Ectodermal cell (in vitro differentiated cells): ENCODE measurements at regions not wholly inside any gene's neighbourhood (a gene's known extent, or its start where the extent isn't known, plus 50 kb on each side); places are given as distances from the start of the nearest gene placed in this dataset.

Experiments
- H3K27ac ChIP-seq: 2 replicates; pipeline ENCODE4 v1.7.0; 2013; ENCODE audit warnings: mild to moderate bottlenecking, low read depth, low read length; ENCODE audit not compliant: insufficient read depth, poor library complexity, severe bottlenecking
- H3K27me3 ChIP-seq: 2 replicates; pipeline ENCODE4 v1.7.0; 2013; ENCODE audit warnings: mild to moderate bottlenecking, low read length; ENCODE audit not compliant: insufficient read depth, control insufficient read depth, poor library complexity, severe bottlenecking
- H3K36me3 ChIP-seq: one replicate; pipeline ENCODE4 v1.7.0; 2013; ENCODE audit warnings: low read length; ENCODE audit not compliant: control insufficient read depth, insufficient read depth
- H3K4me1 ChIP-seq: one replicate; pipeline ENCODE4 v1.7.0; 2013; ENCODE audit warnings: low read length; ENCODE audit not compliant: control insufficient read depth, insufficient read depth
- H3K4me3 ChIP-seq: 2 replicates; pipeline ENCODE4 v1.7.0; 2013; ENCODE audit warnings: low read depth, low read length, control low read depth; ENCODE audit not compliant: insufficient read depth
- H3K9me3 ChIP-seq: 2 replicates; pipeline ENCODE4 v1.7.0; 2013; ENCODE audit warnings: mild to moderate bottlenecking, low read length, moderate library complexity; ENCODE audit not compliant: control insufficient read depth
- WGBS, 2 experiments: methylation state at CpG; one replicate each; pipeline ENCODE4 v1.1.7; 2013; ENCODE audit warnings: missing lambda C conversion rate in 2 of 2; 5-methylcytosine and 5-hydroxymethylcytosine counted together

GRCh38 chr6:133160536-133160935 lies 80.6 kb upstream of the EYA4 start:
- H3K9me3 ChIP-seq, result no peaks in the 10 kb centered on the region
- no peak overlapping the region for H3K27ac ChIP-seq
- no peaks in the 10 kb centered on the region for H3K4me1 ChIP-seq
- H3K4me3 ChIP-seq, result no peak overlapping the region
- H3K36me3 ChIP-seq, result no peaks in the 10 kb centered on the region
- WGBS, 2 experiments, result 91% methylated on average over 2 of the region's 2 CpGs
- no peaks in the 10 kb centered on the region for H3K27me3 ChIP-seq

- H3K27me3 ChIP-seq, result no peaks in the 10 kb centered on the region
- no peaks in the 10 kb centered on the region for H3K9me3 ChIP-seq
- H3K36me3 ChIP-seq, result no peaks in the 10 kb centered on the region
- H3K27ac ChIP-seq, result no peak overlapping the region
- H3K4me3 ChIP-seq, result no peak overlapping the region
- no peaks in the 10 kb centered on the region for H3K4me1 ChIP-seq
Measured at GRCh38 chr6:133165235-133165634, 75.9 kb upstream of the EYA4 start.

GRCh38 chr6:133166766-133167165 lies 74.4 kb upstream of the EYA4 start:
- Histone ChIP-seq H3K36me3 (no peaks in the 10 kb centered on the region), H3K27me3 (no peaks in the 10 kb centered on the region), H3K27ac (no peak overlapping the region), H3K4me3 (no peak overlapping the region), H3K9me3 (no peaks in the 10 kb centered on the region), H3K4me1 (no peaks in the 10 kb centered on the region)
- WGBS, 2 experiments, result 93 to 94% methylated on average over 4 of the region's 4 CpGs

GRCh38 chr6:133169901-133170300 lies 71.3 kb upstream of the EYA4 start:
- H3K4me3 ChIP-seq, result no peak overlapping the region
- H3K27me3 ChIP-seq, result no peaks in the 10 kb centered on the region
- no peaks in the 10 kb centered on the region for H3K4me1 ChIP-seq
- H3K9me3 ChIP-seq, result peaks cover 2% of the 10 kb centered on the region
- H3K27ac ChIP-seq, result no peak overlapping the region
- H3K36me3 ChIP-seq, result no peaks in the 10 kb centered on the region
- 90 to 100% methylated on average over 1 of the region's 1 CpG for WGBS, 2 experiments

DNA sequence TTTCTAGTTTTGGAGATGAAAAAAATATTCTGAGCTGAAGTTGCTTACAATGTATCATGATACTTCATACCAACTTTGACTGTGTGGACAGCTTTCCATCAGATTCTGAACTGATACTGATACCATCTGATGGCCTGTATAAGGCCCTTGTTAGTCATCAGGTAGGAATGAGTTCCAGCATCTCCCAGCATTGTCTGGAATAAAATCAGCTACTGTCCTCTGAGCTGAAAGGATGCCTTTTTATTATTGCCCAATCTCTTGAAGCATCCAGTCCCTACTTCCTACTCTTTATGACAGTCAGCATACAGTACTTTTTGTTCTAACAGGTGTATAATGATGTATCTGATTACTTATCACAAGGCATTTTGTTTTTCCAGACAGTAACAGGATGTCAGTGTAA lies 70.6 kb upstream of the EYA4 start:
- H3K27me3 ChIP-seq, result no peaks in the 10 kb centered on the region
- H3K27ac ChIP-seq, result no peak overlapping the region
- no peaks in the 10 kb centered on the region for H3K36me3 ChIP-seq
- peaks cover 2% of the 10 kb centered on the region for H3K9me3 ChIP-seq
- H3K4me3 ChIP-seq, result no peak overlapping the region
- H3K4me1 ChIP-seq, result no peaks in the 10 kb centered on the region

DNA sequence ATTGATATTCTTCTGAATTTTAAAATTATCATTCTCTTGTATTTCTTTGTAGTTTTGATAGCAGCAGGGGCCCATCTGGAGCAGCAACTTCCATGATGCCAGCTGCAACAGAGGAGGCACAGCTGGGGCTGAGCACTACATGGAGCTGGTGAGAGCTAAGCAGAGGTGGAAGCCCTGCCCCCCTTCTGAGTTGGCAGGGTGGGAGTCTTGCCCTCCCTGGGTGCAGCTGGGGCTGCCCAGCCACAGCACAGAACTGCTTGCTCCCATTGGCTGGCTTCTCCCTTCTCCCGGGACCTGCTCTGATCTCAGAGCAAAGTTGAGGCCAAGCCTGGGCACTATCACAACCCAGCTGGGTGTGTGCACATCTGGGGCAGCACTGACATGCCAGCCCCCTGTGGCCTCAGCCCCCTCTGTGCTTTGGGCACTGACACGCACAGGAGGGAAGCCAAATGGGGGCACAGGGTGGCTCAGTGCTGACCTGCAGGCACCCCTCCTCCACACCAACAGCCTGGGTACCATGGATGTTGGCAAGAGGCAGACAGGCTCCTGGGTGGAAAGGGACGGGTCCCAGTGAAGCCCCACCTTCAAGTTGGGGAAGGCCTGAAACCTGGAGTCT lies 69.1 kb upstream of the EYA4 start:
- no peak overlapping the region for H3K4me3 ChIP-seq
- H3K27me3 ChIP-seq, result no peaks in the 10 kb centered on the region

GRCh38 chr6:133173276-133173675 lies 67.9 kb upstream of the EYA4 start:
- H3K4me1 ChIP-seq, result no peaks in the 10 kb centered on the region
- H3K36me3 ChIP-seq, result no peaks in the 10 kb centered on the region
- H3K9me3 ChIP-seq, result peaks cover 2% of the 10 kb centered on the region
- H3K27me3 ChIP-seq, result no peaks in the 10 kb centered on the region
- 87 to 95% methylated on average over 4 of the region's 4 CpGs for WGBS, 2 experiments
- H3K4me3 ChIP-seq, result no peak overlapping the region
- no peak overlapping the region for H3K27ac ChIP-seq

More for the DNA sequence above, 69.1 kb upstream of the EYA4 start:
- 59 to 64% methylated on average over 3 of the region's 3 CpGs for WGBS, 2 experiments
- no peak overlapping the region for H3K27ac ChIP-seq
- H3K36me3 ChIP-seq, result no peaks in the 10 kb centered on the region
- peaks cover 2% of the 10 kb centered on the region for H3K9me3 ChIP-seq
- no peaks in the 10 kb centered on the region for H3K4me1 ChIP-seq

DNA sequence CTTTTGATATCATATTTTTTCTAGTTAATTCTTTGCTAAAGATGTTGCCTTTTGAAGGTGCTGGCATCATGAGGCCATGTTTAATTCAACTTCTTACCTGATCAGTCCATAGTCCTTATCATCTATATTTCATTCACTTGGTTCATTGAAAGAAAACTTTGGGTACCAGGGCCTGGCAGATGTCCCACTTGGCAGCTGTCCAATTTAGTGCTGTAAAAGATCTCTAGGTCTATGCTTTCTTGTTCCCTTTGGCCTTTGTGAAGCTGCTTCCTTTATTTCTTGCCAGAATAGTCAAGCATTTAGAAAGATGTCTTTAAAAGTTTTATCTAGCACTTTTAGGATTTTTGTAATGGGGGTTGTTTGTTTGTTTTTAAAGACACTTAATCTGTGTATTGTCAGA lies 61.7 kb upstream of the EYA4 start:
- Histone ChIP-seq H3K36me3 (no peaks in the 10 kb centered on the region), H3K27me3 (no peaks in the 10 kb centered on the region), H3K4me1 (no peaks in the 10 kb centered on the region), H3K27ac (no peak overlapping the region), H3K9me3 (no peaks in the 10 kb centered on the region), H3K4me3 (no peak overlapping the region)

GRCh38 chr6:133183691-133184090 lies 57.5 kb upstream of the EYA4 start:
- Histone ChIP-seq H3K4me1 (no peaks in the 10 kb centered on the region), H3K27me3 (no peaks in the 10 kb centered on the region), H3K27ac (no peak overlapping the region), H3K36me3 (no peaks in the 10 kb centered on the region), H3K4me3 (no peak overlapping the region), H3K9me3 (no peaks in the 10 kb centered on the region)
- WGBS, 2 experiments, result 90 to 93% methylated on average over 1 to 2 of the region's 2 CpGs

- H3K36me3 ChIP-seq, result no peaks in the 10 kb centered on the region
- no peaks in the 10 kb centered on the region for H3K9me3 ChIP-seq
- no peak overlapping the region for H3K27ac ChIP-seq
- H3K27me3 ChIP-seq, result no peaks in the 10 kb centered on the region
- H3K4me3 ChIP-seq, result no peak overlapping the region
- H3K4me1 ChIP-seq, result no peaks in the 10 kb centered on the region
- WGBS, 2 experiments, result 89 to 93% methylated on average over 1 of the region's 2 CpGs
Measured at GRCh38 chr6:133184798-133185372, 56.3 kb upstream of the EYA4 start.

- no peak overlapping the region for H3K27ac ChIP-seq
- H3K36me3 ChIP-seq, result no peaks in the 10 kb centered on the region
- H3K4me3 ChIP-seq, result no peak overlapping the region
- H3K27me3 ChIP-seq, result no peaks in the 10 kb centered on the region
- no peaks in the 10 kb centered on the region for H3K9me3 ChIP-seq
- no peaks in the 10 kb centered on the region for H3K4me1 ChIP-seq
- WGBS, 2 experiments, result 100% methylated on average over 1 of the region's 4 CpGs; no CpG with 5 or more reads in 1 of the 2 experiments
Measured at GRCh38 chr6:133185731-133186130, 55.4 kb upstream of the EYA4 start.
